Fibroblast of peridontal ligament (primary cell): ENCODE measurements at regions not wholly inside any gene's neighbourhood (a gene's known extent, or its start where the extent isn't known, plus 50 kb on each side); places are given as distances from the start of the nearest gene placed in this dataset.
A peak's percentile ranks its signal among the peaks of the same experiment; 100 is the strongest.

ENCODE experiments used
- DNase-seq: peaks from one replicate; pipeline ENCODE4 v3.0.0-alpha.2; 2010; ENCODE audit errors: extremely low read depth

- DNase-seq = no peak
These were observed 224.8 kb downstream of the SOCS6 start for GRCh38 chr18:70513502-70514171.

GRCh38 chr18:70507970-70508369, 219.1 kb downstream of the SOCS6 start:
- no peak for DNase-seq

GRCh38 chr18:70506511-70506910, 217.7 kb downstream of the SOCS6 start:
- no peak for DNase-seq

DNA sequence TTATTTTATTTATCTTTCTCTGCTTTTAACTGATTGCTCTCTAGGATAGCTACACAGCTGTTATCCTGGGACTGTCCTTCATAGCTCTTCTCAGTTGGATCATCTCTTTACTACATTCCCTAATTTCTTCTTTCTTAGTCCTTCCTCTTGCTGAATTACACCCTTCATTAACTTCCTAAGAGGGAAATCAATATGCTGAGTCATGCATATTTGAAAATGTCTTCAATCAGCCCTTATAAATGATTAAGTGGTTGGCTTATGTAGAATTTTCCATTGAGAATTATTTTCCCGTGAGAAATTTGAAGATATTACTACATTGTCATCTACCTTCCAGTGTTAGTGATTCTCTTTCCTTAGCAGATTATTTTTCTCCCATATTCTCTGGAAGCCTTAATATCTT, 214.2 kb downstream of the SOCS6 start:
- DNase-seq = no peak

GRCh38 chr18:70501358-70501757, 212.5 kb downstream of the SOCS6 start:
- no peak for DNase-seq

DNA sequence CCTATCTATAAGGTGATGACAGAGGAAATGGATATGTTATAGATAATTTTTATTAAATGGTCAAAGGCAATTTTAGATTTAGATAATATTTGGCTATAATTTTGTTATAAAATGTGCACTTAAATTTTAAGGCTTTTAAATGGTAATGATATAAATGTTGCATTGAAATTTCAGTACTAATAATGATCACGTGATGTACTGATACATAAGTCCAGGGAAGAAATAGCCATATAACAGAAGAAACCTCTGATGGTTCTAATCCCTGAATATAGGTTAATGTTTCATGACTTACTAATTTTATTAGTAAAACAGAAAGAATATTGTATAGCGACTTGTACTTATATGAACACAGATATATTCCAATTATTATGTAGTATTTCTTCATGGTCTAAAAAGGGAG, 211.9 kb downstream of the SOCS6 start:
- DNase-seq = no peak

GRCh38 chr18:70499218-70499691, 210.4 kb downstream of the SOCS6 start:
- DNase-seq = no peak

DNA sequence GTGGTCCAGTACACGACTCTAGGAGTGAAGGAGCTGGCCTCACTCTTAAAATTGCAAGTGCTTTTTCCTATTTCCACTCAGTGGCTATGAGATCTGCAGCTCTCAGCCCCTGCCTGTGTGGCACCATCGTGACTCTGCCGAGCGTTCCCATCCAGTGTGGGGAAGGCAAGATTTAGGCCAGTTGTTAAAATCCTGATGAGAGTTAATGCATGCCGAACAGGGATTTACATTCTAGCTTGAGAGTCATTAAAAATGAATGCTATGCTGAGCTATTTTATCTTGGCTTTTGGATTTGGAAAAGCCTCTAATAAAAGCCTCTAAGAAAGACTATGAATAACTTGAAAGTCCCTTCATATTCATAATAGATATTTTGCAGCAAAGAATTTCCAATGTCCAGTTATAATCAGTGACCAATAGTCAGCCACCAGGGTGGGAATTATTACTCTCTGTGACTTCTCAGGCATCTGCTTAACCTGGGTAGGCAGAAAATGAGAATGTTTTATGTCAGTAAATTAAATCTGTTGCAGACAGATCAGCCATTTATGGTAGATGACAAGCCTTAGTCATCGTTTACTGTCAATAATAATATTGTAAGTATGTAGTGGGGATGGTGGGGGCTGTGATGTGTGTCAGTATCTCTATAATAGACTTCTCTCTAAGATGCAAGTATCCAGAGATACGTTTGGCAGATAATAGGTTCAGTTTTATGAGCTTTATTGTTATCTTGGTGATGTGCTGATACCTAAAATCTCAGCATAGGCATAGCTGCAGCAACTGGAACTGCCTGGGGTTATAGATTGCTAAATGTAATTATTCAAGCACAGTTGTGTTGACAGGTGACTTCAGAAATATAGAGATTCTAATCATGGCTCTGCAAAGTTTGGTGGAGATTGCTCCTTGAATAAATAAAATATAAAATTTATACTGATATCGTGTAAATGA, 207.8 kb downstream of the SOCS6 start:
- DNase-seq = no peak

- DNase-seq = no peak
These were observed 205.7 kb downstream of the SOCS6 start for GRCh38 chr18:70494524-70494923.

- DNase-seq = no peak
These were observed 204.6 kb downstream of the SOCS6 start for GRCh38 chr18:70493461-70493860.

DNA sequence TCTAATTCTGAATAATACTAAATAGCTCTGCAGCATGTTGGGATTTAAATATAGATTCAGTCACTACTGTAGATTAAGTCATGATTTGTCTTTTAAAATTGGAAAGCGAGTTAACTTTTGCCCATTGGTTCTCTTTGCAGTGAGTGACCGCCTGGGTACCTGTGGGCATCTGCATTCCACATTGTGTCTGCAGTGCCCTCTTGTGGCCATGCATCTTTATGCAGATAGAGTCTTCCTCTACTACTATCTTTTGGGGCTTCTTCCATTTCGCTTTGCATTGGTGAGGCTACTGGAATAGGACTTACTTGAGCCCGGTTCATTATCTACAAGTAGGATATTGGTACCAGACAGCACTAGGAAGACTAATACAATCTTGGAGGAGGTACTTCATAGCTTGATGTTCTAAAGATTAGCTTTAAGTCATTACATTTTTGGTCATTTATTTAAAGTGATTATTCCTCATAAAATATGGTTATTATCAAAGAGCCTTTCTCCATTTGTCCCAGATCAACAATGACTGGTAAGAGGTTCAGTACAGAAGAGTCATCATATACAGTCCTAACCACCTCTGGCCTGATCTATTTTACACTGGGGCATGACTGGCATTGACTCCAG, 203.0 kb downstream of the SOCS6 start:
- DNase-seq = peak; percentile 38

GRCh38 chr18:70489986-70490933, 201.4 kb downstream of the SOCS6 start:
- peak; percentile 75 for DNase-seq

GRCh38 chr18:70489571-70489970, 200.7 kb downstream of the SOCS6 start:
- DNase-seq = no peak

DNA sequence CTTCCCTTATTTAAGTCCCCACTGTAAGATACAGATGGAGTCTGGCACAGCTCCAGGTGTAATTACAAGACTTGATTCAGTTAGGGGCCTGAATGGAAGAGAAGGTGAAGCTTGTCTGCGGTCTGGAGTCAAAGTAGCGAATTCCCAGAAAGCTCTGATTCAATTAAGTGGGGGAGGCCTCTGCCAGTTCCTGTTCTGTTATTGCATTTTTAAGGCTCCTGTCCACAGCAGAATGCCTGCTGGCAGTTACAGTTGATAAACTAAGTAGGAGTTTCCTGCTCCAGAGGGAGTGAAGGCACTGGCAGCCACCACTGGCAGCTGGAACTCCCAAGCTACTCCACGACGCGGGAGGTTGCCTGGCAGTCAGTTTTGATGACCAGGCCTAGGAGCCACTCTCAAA, 181.1 kb downstream of the SOCS6 start:
- no peak for DNase-seq

DNA sequence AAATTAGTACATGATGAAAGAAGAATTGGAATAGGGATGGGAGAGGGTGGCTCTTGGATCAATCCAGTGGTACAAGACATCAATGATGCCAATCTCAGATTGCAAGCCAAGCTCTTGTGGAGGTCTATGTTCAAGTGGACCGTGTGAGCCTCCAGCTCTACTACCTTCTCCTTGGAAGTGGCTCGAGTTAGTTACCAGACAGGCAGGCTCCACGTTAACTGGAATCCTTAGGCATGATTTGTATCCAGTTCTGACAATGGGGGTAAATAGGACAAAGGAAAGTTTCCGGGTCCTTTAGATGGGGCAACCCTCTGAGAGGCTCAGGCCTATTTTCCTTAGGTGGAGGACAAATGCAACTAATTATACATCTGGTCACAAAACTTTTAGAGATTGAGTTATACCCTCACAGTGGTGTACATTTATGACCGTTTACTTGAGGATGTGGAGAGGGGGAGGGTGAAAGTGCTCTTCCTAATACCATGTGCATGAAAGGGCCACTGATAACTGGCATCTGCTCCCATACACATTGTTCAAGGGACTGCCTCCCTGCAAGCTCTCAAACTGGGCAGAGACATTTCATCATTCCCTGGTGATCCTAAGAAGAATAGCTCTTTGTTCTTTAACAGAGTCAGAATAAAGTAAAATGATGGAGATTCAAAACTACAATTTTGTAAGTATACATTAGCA, 180.2 kb downstream of the SOCS6 start:
- DNase-seq = no peak

GRCh38 chr18:70464343-70465114, 175.7 kb downstream of the SOCS6 start:
- peak; percentile 66 for DNase-seq

- DNase-seq = no peak
These were observed 174.2 kb downstream of the SOCS6 start for GRCh38 chr18:70463085-70463484.

GRCh38 chr18:70462078-70462439, 173.2 kb downstream of the SOCS6 start:
- DNase-seq = no peak

DNA sequence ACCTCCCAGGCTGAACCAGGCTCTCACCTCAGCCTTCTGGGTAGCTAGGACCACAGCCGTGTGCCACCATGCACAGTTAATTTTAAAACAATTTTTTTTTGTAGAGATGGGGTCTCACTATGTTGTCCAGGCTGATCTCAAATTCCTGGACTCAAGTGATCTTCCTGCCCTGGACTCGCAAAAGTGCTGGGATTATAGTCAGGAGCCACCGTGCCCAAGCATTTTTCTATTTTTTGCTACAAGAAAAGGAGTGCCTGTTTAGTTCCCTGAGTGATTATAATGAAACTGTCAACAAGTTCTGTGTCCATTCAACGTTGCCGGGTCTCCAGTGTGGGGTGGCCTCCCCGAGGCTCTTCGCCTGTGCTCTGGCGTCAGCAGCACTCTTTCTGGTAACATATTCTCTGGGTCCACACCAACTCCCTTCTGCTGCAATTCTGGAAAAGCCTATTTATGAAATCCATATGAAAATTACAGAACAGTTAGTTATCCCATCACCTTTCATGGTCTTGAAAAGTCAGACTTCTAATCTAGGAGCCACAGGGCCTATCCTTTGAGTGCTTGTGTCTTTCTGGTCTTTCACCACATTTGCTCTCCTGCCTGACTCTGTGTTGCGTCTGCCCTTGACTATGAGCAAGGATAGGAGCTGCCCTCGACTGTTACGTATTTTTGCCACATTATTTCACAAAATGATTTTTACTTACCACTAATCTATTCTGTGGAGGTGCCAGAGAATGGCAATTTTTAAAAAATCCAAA, 172.7 kb downstream of the SOCS6 start:
- no peak for DNase-seq
